Gastrocnemius medialis (tissue), 4 donors: ENCODE measurements at regions not wholly inside any gene's neighbourhood (a gene's known extent, or its start where the extent isn't known, plus 50 kb on each side); places are given as distances from the start of the nearest gene placed in this dataset.

ENCODE experiments used
- CTCF ChIP-seq, 5 experiments: fragments of 450-650 bp in 3 of 5; fragments of 200-600 bp in 2 of 5; sonication (generic) in 2 of 5; IDR thresholded peaks in 4 of 5; conservative IDR thresholded peaks in 1 of 5; 1 replicate in 4 of 5; 2 replicates in 1 of 5; pipeline ENCODE4 v1.5.1; 2016 to 2019; ENCODE audit warnings: antibody characterized with exemption in 5 of 5, mild to moderate bottlenecking in 3 of 5, moderate library complexity in 3 of 5
- POLR2A ChIP-seq, 2 donors: fragments of 450-650 bp; IDR thresholded peaks; one replicate each; pipeline ENCODE4 v1.6.1; 2017; ENCODE audit warnings: antibody characterized with exemption in 2 of 2, mild to moderate bottlenecking in 2 of 2, moderate library complexity in 2 of 2

GRCh38 chr4:89556601-89557305 is 249.2 kb upstream of the GPRIN3 start:
- no peak for TF ChIP-seq CTCF (IDR thresholded peaks at IDR 0.05 in 4 of 5, conservative IDR thresholded peaks at IDR 0.05 in 1 of 5)
- no peak for TF ChIP-seq POLR2A (IDR thresholded peaks at IDR 0.05)
